ENCODE measurements at regions not wholly inside any gene's neighbourhood (a gene's known extent, or its start where the extent isn't known, plus 50 kb on each side); places are given as distances from the start of the nearest gene placed in this dataset. TPM values are rescaled to one million over a fixed set of nuclear protein-coding genes. Genes with fewer than 3 reads are reported as not detected.
"Not testable (repeated sequence)": the region's sequence is repeated elsewhere in the genome, so short reads cannot be mapped to it uniquely, and the experiment has no call there.

- no peak for DNase-seq (ENCODE audit: low spot score)
These were observed 87.0 kb upstream of the MAN1A1 start for GRCh38 chr6:119436583-119436982.

- DNase-seq (ENCODE audit: low spot score), result no peak
These were observed 82.2 kb upstream of the MAN1A1 start for GRCh38 chr6:119431799-119432198.

GRCh38 chr6:119430805-119431204 lies 81.2 kb upstream of the MAN1A1 start:
- no peak for DNase-seq (ENCODE audit: low spot score)

GRCh38 chr6:119428633-119429032 lies 79.1 kb upstream of the MAN1A1 start:
- DNase-seq (ENCODE audit: low spot score), result no peak

- DNase-seq (ENCODE audit: low spot score), result no peak
These were observed 77.1 kb upstream of the MAN1A1 start for GRCh38 chr6:119426619-119427018.

GRCh38 chr6:119423996-119424395 lies 74.4 kb upstream of the MAN1A1 start:
- no peak for DNase-seq (ENCODE audit: low spot score)

- not testable (repeated sequence) for DNase-seq (ENCODE audit: low spot score)
These were observed 68.5 kb upstream of the MAN1A1 start for GRCh38 chr6:119418084-119418483.

GRCh38 chr6:119407156-119407555 lies 57.6 kb upstream of the MAN1A1 start:
- no peak for DNase-seq (ENCODE audit: low spot score)

- not testable (repeated sequence) for DNase-seq (ENCODE audit: low spot score)
These were observed 55.6 kb upstream of the MAN1A1 start for GRCh38 chr6:119405114-119405513.

Small RNA genes lying in the stretch of these regions (microRNA-seq; reads per million reads assigned to microRNA genes)
- not detected for gene MIR3144 (ENCODE audit: borderline number of aligned reads)
